ENCODE measurements at regions not wholly inside any gene's neighbourhood (a gene's known extent, or its start where the extent isn't known, plus 50 kb on each side); places are given as distances from the start of the nearest gene placed in this dataset.
"Not testable (repeated sequence)": the region's sequence is repeated elsewhere in the genome, so short reads cannot be mapped to it uniquely, and the experiment has no call there.

DNA sequence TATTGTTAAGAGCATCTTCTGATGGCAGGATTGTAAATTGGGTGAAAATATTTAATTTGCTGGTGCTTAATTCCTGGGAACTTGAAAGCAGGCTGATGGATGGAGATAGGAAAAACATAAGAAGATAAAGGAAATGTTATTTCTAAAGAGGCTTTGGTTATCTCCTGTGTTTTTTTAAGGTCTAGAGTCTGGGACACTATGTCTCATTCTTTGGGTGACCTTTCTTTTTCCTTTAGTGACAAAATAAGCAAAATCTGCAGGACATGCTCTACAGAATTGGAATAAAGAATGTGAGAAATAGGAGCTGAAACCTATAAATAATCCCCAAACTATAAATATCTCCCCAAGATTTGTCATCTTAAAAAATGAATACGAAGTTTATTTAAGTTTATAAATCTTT lies 241.7 kb downstream of the DSC3 start:
- H3K9me3 Mint-ChIP-seq: no peaks in the 10 kb centered on the region
- DNase-seq (no peak), ATAC-seq (ENCODE audit: low read depth) (no peak)
- no peak overlapping the region for H3K27ac Mint-ChIP-seq
- POLR2A ChIA-PET: no interaction called here
- no peak overlapping the region for H3K4me3 Mint-ChIP-seq
- no peaks in the 10 kb centered on the region for H3K4me1 Mint-ChIP-seq
- H3K27me3 Mint-ChIP-seq: no peaks in the 10 kb centered on the region
- no peaks in the 10 kb centered on the region for H3K36me3 Mint-ChIP-seq

DNA sequence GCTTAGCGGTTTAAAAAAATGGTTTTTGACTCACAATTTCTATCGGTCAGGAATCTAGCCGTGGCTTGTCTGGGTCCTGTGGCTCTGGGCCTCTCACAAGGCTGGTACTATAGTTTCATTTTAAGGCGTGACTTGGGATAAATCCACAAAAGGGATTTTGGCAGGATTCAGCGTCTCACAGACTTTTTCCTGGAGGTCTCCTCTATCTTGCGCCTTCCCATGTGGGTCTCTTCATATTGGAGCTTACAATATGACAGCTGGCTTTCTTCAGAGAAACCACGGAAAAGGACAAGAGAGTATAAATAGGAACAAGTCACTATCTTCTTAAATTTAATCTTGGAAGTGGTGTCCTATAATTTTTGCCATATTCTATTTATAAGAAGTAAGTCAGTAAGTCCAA lies 250.5 kb downstream of the DSC3 start:
- H3K27me3 Mint-ChIP-seq: no peaks in the 10 kb centered on the region
- no peak overlapping the region for H3K4me3 Mint-ChIP-seq
- DNase-seq: no peak
- POLR2A ChIA-PET: no interaction called here
- no peak overlapping the region for H3K27ac Mint-ChIP-seq
- H3K9me3 Mint-ChIP-seq: peaks cover 1% of the 10 kb centered on the region
- no peaks in the 10 kb centered on the region for H3K36me3 Mint-ChIP-seq
- no peak for ATAC-seq (ENCODE audit: low read depth)
- no peaks in the 10 kb centered on the region for H3K4me1 Mint-ChIP-seq

DNA sequence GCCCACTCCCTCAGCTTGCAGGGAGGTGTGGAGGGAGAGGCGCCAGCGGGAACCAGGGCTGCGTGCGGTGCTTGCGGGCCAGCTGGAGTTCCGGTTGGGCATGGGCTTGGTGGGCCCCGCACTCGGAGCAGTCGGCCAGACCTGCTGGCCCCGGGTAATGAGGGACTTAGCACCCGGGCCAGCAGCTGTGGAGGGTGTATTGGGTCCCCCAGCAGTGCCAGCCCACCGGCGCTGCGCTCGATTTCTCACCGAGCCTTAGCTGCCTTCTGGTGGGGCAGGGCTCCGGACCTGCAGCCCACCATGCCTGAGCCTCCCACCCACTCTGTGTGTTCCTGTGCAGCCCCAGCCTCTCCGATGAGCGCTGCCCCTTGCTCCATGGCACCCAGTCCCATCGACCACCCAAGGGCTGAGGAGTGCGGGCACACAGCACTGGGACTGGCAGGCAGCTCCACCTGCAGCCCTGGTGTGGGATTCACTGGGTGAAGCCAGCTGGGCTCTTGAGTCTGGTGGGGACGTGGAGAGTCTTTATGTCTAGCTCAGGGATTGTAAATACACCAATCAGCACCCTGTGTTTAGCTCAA lies 254.0 kb downstream of the DSC3 start:
- H3K27ac Mint-ChIP-seq; DNase-seq; H3K36me3 Mint-ChIP-seq; ATAC-seq (ENCODE audit: low read depth); H3K27me3 Mint-ChIP-seq; H3K9me3 Mint-ChIP-seq; POLR2A ChIA-PET; H3K4me1 Mint-ChIP-seq; H3K4me3 Mint-ChIP-seq: not testable (repeated sequence)

DNA sequence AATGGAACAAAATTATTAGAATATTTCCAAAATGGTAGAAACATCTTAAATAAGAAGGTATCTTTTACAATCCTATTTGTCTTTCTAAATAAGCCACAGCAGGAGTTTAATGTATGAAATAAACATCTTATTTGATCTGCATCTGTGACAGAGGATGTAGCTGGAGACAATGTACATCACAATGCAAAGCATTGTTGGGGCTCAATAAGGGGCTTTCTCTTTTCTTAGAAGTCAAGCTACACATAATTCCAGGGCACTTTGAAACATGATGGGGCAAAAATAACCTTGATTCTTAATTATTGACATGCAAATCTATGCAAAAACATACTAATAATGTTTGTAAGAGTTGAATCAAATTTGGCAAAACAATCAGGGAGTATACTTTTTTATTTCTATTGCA lies 255.1 kb downstream of the DSC3 start:
- no peaks in the 10 kb centered on the region for H3K27me3 Mint-ChIP-seq
- DNase-seq (no peak), ATAC-seq (ENCODE audit: low read depth) (no peak)
- no peak overlapping the region for H3K27ac Mint-ChIP-seq
- H3K4me1 Mint-ChIP-seq: no peaks in the 10 kb centered on the region
- peaks cover 2% of the 10 kb centered on the region for H3K9me3 Mint-ChIP-seq
- H3K4me3 Mint-ChIP-seq: no peak overlapping the region
- POLR2A ChIA-PET: no interaction called here
- H3K36me3 Mint-ChIP-seq: no peaks in the 10 kb centered on the region

DNA sequence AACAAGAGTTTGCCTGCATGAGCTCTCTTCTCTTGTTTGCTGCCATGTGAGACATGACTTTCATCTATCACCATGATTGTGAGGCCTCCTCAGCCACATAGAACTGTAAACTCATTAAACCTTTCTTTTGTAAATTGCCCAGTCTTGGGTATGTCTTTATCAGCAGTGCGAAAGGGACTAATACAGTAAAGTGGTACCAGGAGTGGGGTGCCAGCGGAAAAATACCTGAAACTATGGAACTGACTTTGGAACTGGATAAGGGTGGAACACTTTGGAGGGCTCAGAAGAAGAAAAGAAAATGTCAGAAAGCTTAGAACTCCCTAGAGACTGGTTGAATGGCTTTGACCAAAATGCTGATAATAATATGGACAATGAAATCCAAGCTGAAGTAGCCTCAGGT lies 260.9 kb downstream of the DSC3 start:
- Mint-ChIP-seq H3K36me3 (no peaks in the 10 kb centered on the region), H3K27me3 (no peaks in the 10 kb centered on the region), H3K4me1 (no peaks in the 10 kb centered on the region), H3K4me3 (no peak overlapping the region), H3K27ac (no peak overlapping the region), H3K9me3 (peaks cover 4% of the 10 kb centered on the region)
- DNase-seq: no peak
- POLR2A ChIA-PET: no interaction called here
- ATAC-seq (ENCODE audit: low read depth): no peak

DNA sequence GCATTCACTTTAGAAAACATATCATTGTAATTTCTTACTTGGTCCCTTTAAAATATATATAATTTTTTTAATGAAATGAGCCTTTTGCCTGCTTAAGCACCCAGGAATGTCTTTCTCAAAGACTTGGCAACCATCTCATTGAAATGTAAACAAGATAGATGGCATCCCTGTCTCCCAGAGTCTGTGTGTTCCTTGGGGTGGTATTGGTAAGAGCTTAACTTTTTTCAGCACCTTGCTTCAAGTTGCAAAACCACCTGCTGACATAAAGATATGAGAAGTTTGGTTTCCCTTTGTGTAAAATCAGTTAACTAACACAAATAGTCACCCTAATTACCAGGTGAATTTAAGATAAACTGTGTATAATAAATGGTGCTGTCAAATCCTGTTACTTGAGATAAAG lies 266.9 kb downstream of the DSC3 start:
- Mint-ChIP-seq H3K4me3 (no peak overlapping the region), H3K27me3 (no peaks in the 10 kb centered on the region), H3K27ac (no peak overlapping the region), H3K9me3 (peaks cover 2% of the 10 kb centered on the region), H3K36me3 (no peaks in the 10 kb centered on the region), H3K4me1 (no peaks in the 10 kb centered on the region)
- DNase-seq: no peak
- POLR2A ChIA-PET: no interaction called here
- ATAC-seq (ENCODE audit: low read depth): no peak

DNA sequence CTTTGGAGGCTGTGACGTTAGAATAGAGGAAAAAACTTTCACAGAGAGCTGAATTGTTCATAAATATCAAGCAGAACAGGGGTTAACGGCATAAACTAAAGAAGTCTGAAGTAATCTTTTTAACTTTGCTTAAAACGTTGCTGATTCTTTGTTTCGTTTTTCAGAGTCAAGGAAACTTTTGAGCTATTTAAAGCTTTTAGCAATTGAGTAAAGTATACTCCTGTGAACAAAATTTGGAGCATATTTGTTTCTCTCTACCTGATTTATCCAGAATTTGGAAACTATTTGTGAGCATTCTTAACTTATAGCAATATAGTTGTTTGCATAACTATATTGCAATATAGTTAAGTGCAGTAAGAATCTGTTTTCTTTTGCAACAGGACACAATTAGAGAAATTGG lies 270.4 kb downstream of the DSC3 start:
- POLR2A ChIA-PET; H3K27me3 Mint-ChIP-seq; ATAC-seq (ENCODE audit: low read depth); H3K9me3 Mint-ChIP-seq; H3K36me3 Mint-ChIP-seq; H3K27ac Mint-ChIP-seq; DNase-seq; H3K4me3 Mint-ChIP-seq; H3K4me1 Mint-ChIP-seq: not testable (repeated sequence)

DNA sequence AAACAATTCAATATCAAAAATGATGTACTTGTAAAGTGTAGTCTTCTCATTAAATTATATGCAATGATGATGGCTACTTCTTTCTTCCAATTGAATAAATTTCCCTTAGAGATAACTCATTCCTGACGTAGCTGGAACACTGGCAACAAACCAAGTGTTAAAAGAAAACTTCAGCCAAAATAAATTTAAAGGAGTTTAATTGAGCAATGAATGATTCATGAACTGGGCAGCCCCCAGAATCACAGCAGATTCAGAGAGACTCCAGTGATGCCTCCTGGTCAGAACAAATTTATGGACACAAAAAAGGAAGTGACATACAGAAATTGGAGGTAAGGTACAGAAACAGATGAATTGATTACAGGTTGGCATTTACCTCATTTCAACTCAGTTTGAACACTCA lies 276.5 kb downstream of the DSC3 start:
- Mint-ChIP-seq H3K9me3 (peaks cover 1% of the 10 kb centered on the region), H3K4me1 (no peaks in the 10 kb centered on the region), H3K27me3 (no peaks in the 10 kb centered on the region), H3K4me3 (no peak overlapping the region), H3K27ac (no peak overlapping the region), H3K36me3 (no peaks in the 10 kb centered on the region)
- no peak for ATAC-seq (ENCODE audit: low read depth)
- DNase-seq: no peak
- POLR2A ChIA-PET: no interaction called here

DNA sequence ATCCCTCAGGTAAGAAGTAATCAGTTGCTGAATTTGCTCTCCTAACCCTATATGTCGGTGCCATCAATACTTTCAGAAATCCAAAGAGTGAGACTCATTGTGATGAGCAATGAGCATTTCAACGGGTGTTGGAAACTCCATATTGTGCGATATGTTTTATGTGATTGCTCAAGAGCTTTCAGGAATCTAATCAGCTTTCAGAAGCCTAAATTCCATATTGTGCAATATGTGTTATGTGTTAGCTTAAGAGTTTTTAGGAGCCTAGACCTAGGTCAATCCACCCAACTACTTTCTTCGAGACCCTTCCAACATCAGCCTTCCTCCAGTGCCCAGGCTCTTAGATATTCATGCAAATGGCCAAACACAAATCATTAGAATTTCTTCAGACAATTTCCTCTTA lies 277.3 kb downstream of the DSC3 start:
- H3K36me3 Mint-ChIP-seq: no peaks in the 10 kb centered on the region
- POLR2A ChIA-PET: no interaction called here
- DNase-seq (no peak), ATAC-seq (ENCODE audit: low read depth) (no peak)
- no peaks in the 10 kb centered on the region for H3K4me1 Mint-ChIP-seq
- H3K9me3 Mint-ChIP-seq: peaks cover 1% of the 10 kb centered on the region
- no peak overlapping the region for H3K27ac Mint-ChIP-seq
- no peaks in the 10 kb centered on the region for H3K27me3 Mint-ChIP-seq
- no peak overlapping the region for H3K4me3 Mint-ChIP-seq

DNA sequence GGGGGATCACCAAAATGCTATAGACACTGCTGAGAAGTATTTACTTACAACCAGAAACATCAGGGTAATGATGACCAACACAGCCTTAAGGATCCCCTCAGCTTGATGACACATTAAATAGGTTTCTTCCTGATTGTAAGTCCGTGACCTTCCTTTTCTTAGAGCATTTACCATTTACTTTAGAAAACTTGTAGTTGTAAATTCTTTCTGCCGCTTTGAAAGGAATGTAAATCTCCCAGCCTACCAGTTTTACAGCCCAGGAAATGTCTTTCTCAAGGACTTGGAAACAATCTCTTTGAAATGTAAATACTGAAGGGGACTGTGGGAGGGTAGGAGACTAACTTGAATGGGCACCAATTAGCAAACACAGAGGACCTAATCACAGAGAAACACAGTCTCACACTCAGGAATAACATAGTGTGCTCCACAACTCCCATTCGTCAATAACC lies 278.6 kb downstream of the DSC3 start:
- Mint-ChIP-seq H3K36me3 (no peaks in the 10 kb centered on the region), H3K4me3 (no peak overlapping the region), H3K9me3 (no peaks in the 10 kb centered on the region), H3K4me1 (no peaks in the 10 kb centered on the region), H3K27ac (no peak overlapping the region), H3K27me3 (no peaks in the 10 kb centered on the region)
- POLR2A ChIA-PET: no interaction called here
- ATAC-seq (ENCODE audit: low read depth): no peak
- DNase-seq: no peak

DNA sequence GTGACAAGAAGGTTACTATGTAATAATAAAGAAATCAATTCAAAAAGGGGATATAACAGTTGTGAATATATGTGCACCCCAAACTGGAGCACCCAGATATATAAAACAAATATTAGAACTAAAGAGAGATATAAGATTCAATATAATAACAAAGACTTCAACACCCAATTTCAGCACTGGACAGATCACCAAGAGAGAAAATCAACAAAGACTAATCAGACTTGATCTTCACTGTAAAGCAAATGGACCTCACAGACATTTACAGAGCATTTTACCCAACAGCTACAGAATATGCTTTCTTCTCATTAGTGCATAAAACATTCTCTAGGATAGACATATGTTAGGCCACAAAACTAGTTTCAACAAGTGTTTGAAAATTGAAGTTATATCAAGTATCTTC lies 287.7 kb downstream of the DSC3 start:
- POLR2A ChIA-PET: no interaction called here
- Mint-ChIP-seq H3K27ac (no peak overlapping the region), H3K4me3 (no peak overlapping the region), H3K27me3 (no peaks in the 10 kb centered on the region), H3K9me3 (peaks cover 2% of the 10 kb centered on the region), H3K36me3 (no peaks in the 10 kb centered on the region), H3K4me1 (no peaks in the 10 kb centered on the region)
- no peak for ATAC-seq (ENCODE audit: low read depth)
- no peak for DNase-seq

DNA sequence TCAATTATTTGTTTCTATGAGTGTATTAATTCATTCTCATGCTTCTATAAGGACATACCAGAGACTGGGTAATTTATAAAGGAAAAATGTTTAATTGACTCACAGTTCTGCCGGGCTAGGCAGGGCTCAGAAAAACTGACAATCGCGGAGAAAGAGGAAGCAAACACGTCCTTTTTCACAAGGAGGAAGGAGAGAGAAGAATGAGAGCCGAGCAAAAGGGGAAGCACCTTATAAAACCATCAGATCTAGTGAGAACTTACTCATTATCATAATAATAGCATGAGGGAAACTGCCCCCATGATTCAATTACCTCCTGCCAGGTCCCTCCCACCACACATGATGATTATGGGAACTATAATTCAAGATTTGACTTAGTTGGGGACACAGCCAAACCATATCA lies 294.0 kb downstream of the DSC3 start:
- Mint-ChIP-seq H3K36me3 (no peaks in the 10 kb centered on the region), H3K27ac (no peak overlapping the region), H3K27me3 (no peaks in the 10 kb centered on the region), H3K4me3 (no peak overlapping the region), H3K9me3 (peaks cover 2% of the 10 kb centered on the region), H3K4me1 (no peaks in the 10 kb centered on the region)
- POLR2A ChIA-PET: no interaction called here
- ATAC-seq (ENCODE audit: low read depth) (no peak), DNase-seq (no peak)

DNA sequence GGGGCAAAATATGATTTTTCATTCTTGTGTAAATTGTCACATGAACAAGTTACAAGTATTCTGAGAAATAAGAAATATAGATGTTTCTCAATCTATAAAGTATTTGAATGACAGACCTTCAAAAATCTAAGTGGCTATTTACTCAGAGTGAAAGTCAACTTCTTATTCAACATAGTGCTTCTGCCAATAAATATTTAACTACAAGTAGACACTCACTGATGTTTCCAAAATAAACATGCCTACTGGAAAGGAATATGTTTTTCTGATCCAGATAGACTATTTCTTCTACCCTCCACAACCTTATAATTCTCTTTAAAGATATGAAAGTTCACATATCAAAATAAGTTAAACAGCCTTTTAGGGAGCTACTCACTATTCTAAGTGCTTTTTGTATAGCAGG lies 296.3 kb downstream of the DSC3 start:
- no peak overlapping the region for H3K4me3 Mint-ChIP-seq
- no peaks in the 10 kb centered on the region for H3K27me3 Mint-ChIP-seq
- no peaks in the 10 kb centered on the region for H3K9me3 Mint-ChIP-seq

DNA sequence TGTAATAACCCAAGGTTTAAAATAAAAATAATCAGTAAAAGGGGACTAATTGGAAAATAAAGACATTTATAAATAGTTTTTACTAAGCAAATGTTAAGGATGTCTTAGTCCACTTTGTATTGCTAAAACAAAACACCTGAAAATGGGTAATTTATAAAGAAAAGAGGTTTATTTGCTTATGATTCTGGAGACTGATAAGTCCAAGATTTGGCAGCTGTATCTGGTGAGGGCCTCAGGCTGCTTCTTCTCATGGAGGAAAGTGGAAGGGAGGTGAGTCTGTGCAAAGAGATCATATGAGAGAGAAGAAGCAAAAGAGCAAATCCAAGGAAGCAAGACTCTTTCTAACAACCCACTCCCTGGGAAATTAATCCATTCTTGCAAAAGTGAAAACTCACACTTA lies 299.5 kb downstream of the DSC3 start:
- Mint-ChIP-seq H3K27me3 (no peaks in the 10 kb centered on the region), H3K36me3 (no peaks in the 10 kb centered on the region), H3K4me3 (no peak overlapping the region), H3K4me1 (no peaks in the 10 kb centered on the region), H3K9me3 (no peaks in the 10 kb centered on the region), H3K27ac (no peak overlapping the region)
- POLR2A ChIA-PET: no interaction called here
- no peak for ATAC-seq (ENCODE audit: low read depth)
- DNase-seq: no peak

More for the DNA sequence above, 296.3 kb downstream of the DSC3 start:
- no peaks in the 10 kb centered on the region for H3K36me3 Mint-ChIP-seq
- H3K27ac Mint-ChIP-seq: no peak overlapping the region
- DNase-seq (no peak), ATAC-seq (ENCODE audit: low read depth) (no peak)
- H3K4me1 Mint-ChIP-seq: no peaks in the 10 kb centered on the region
- POLR2A ChIA-PET: no interaction called here

DNA sequence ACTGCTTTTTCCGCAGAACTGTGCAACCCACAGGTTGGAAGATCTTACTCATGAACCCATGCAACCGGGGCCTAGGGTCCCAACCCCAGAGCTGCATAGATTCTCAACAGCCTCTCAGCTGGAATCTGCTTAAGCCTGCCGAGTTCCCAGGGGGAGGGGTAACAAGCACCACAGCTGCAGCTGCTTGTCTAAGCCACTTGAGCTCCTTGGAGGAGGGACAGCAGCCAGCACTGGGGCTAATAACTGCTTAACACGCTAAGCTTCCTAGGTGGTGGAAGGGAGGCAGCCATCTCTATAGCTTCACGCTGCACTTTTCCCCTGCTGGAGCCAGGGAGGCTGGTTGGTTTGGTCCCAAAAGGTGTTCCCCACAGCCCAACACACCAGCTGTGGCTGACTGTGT lies 311.6 kb downstream of the DSC3 start:
- Mint-ChIP-seq H3K27me3 (no peaks in the 10 kb centered on the region), H3K36me3 (no peaks in the 10 kb centered on the region), H3K4me1 (no peaks in the 10 kb centered on the region), H3K9me3 (peaks cover 8% of the 10 kb centered on the region), H3K4me3 (no peak overlapping the region), H3K27ac (no peak overlapping the region)
- no peak for DNase-seq
- ATAC-seq (ENCODE audit: low read depth): no peak
- POLR2A ChIA-PET: no interaction called here

All from activated naive CD8-positive, alpha-beta T cell treated with anti-CD3 and anti-CD28 coated beads, Interleukin-2, amount 10 ng/mL, durations not matched to agents 7 days and 5 days (primary cell).